NCI-H1436 treated with DMSO at 0.1 percent for 48 hours (cell line): ENCODE measurements at regions not wholly inside any gene's neighbourhood (a gene's known extent, or its start where the extent isn't known, plus 50 kb on each side); places are given as distances from the start of the nearest gene placed in this dataset.
"Not testable (repeated sequence)": the region's sequence is repeated elsewhere in the genome, so short reads cannot be mapped to it uniquely, and the experiment has no call there.

ENCODE experiments used
- DNase-seq: peaks from one replicate; lab custom pipeline; 2025; lab: John Stamatoyannopoulos, UW

DNA sequence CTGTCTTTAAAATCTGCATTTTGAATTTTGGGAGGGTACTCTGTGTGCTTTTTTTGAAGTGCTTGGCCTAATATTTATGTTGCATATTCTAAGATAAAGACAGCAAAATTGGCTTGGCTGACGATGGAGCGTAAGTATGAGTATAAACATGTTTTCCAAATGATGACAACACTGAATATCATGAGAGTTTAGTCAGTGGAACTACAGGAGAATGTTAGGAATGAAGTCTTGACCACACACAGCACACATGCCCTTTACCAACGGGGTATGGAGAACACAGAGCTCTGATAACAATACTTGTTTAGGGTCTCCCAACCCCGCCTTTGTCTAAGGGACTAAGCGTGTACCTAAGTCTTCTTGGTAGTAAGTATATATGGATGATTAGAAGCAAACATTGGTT, 253.9 kb upstream of the FZD8 start:
- DNase-seq = no peak

DNA sequence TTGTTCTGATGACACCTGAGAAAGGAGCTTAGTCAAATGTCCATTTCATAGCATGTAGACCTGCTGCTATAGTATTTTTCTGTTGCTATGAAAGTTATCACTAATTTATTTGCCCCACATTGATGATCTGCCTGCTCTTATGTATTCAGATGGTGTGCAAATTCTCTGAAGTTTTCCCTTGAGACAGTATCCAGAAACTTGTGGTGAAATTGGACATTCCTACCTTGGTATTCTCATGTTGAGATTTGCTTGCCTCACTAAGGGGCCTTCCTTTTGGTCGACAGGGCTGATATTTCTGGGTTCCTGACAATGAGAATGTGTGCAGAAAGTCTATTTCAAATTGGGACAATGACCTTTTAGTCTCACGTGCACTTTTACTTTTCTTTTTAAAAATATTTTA, 253.2 kb upstream of the FZD8 start:
- no peak for DNase-seq

DNA sequence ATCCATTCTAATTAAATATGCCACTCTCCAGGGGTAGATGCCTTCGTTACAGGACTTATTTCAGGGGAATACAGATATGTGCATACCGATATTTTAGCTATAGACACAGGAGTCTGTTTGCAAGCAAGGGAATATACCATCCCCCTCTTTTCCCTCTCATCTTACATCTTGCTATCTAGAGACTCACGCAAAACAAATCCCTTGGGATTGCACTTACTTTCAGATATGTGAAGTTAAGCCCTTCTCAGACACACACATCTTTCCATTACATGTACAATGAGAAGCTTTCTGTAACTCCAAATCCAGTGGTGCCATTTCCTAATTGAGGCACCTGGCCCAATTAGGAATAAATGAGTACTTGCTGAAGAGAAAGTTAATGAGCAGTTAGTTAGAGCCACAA, 250.4 kb upstream of the FZD8 start:
- no peak for DNase-seq

DNA sequence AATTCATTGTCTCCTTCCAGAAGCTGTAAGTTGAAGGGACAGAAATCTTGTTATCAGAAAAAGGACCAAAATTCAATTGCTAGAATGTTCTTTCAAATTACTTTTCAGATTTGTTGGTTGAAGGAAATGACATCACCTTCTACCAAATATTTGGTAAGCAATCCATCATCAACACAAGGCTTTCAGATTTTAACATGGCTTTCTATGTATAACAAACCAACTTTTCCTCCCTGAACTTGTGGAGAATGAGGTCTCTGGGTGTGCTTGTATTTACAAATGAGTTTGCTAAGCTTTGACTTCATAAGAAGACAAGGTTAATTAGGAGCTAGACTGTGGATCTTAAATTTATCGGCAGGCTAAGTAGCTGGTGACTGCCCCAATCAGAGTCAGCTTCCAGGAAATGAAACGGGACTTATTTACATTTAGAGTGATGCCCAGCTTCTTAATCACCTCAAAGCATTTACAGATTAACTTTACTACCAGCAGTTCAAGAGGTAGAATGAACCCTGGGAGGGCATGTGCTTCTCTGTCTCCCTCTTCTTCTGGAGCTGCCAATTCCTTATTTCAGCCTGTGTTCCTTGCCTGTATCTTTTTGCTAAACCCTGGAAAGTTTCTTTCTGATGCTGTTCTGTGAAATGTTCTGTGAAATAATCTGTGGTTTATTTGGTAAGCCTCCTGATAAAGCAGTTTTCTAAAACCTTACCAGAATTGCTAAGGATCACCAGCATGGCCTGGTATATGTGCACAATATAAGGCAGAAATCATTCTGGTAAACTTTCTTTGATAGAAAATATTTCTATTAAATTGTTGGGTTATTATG, 248.8 kb upstream of the FZD8 start:
- no peak for DNase-seq

DNA sequence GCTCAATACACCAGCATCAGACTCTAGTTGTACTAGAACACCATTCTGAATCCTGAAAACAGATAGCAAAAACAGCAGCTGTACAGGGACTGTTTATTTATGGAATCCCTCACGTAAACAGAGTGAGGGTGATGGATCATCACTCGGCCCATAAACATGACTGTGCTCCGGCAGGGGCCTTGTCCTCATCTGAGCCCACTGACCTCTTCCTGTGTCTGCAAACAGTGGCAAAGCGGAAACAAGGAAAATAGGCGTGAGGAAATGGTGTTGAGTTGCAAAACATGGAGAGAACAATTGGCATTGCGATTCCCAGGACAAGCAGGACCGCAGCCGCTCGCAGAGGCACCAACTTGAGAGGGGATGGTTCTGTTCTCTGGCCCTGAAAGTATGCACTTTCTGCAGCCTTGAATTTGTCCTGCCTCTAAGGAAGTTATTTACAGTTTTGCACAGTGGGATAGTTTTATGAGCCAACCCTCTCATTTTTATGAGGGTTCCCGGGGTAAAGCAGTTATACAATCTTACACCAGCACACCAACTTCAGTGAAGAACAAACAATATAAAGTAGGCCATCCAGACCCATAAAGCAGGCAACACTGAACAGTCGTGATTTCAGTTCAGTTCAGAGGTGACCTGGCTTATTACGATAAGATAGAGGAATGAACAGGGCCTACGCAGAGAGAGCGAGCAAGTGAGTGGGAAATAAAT, 248.0 kb upstream of the FZD8 start:
- no peak for DNase-seq

DNA sequence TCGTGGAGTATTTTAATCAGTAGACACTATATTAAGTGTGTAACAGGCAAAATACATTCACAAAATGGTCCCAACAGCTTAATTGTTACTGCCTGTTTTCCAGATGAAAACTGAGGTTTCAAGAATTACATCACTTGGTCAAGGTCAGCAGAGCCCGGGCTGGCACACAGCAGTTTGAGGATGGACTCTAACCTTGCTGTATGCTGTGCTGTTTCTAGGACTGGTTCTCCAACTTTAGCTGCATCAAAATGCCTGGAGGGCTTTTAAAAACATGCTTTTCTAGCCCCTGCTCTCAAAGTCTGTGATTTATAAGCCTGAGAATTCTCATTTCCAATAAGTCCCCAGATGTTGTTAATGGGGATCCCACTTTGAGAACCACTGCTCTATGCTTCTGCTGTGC, 247.1 kb upstream of the FZD8 start:
- DNase-seq = no peak

DNA sequence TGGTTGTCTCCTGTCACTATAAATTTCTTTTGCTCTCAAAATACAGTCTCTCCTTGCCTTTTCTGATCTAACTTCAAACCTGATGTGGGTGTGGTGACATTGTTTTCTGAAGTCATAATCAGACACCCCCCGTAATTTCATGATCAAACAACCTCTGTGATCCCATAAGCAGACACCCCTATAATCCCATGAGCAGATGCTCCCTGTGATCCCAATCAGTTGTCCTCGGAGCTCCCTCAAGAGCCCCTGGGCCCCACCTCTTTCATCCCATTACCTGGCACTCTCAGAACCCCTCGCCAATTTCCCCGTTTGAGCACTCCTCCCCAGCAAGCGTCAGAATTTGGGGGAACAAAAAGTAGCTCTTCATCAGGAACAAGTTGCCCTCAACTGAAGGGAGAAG, 246.3 kb upstream of the FZD8 start:
- no peak for DNase-seq

DNA sequence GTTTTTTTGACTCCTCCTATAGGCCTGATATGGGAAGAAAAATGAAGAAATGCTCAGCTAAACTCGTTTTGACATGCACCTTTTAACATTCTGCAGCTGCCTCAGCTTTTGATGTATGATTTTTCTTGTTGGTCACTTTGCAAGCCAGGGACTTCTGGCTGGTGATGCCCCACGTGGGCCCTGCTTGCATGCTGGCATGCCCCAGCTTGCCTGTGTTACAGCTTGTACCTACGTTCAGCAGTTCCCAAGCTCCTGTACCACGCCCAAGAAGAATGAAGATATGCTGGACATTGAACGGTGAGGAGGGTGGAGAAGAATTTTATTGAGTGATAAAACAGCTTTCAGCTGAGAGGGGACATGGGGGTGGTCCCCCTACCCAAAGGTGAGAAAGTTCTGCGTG, 245.6 kb upstream of the FZD8 start:
- DNase-seq = no peak

DNA sequence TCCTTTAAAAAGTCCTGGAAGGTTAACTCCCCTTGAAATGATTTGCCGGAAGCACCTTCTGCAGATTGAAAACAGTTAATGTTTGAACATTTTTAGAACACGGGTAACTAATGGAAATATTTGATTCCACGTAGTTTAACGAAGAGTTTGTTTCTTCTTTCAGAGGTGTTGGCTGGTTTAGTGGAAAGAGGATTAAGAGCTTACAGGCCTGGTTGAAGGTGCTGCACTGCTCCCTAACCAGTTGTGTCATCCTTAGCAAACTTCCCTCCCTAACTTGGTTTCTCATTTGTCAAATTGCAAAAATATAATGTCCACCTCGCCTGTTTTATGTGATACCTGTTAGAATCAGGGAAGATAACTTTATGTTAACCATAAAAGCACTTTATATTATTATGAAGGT, 243.0 kb upstream of the FZD8 start:
- DNase-seq = no peak

DNA sequence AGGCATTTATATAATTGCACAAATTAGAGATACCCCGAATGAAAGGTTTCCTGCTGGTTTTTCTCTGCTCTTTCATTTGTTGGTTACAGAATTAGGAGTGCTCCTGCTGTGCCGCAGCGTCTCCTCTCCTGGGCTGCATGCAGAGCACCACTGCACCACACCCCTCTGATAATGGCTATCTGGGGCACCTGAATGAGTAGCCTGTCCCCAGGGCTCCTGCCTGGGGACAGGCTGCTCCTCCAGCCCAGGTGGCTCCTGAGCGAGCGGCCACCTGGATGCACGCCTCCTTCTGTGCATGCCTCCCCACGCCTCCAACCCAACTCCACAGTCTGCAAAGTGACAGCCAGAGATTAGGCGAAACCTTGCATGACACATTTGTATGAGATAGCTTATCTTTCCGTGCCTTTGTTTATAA, 242.6 kb upstream of the FZD8 start:
- DNase-seq = no peak

DNA sequence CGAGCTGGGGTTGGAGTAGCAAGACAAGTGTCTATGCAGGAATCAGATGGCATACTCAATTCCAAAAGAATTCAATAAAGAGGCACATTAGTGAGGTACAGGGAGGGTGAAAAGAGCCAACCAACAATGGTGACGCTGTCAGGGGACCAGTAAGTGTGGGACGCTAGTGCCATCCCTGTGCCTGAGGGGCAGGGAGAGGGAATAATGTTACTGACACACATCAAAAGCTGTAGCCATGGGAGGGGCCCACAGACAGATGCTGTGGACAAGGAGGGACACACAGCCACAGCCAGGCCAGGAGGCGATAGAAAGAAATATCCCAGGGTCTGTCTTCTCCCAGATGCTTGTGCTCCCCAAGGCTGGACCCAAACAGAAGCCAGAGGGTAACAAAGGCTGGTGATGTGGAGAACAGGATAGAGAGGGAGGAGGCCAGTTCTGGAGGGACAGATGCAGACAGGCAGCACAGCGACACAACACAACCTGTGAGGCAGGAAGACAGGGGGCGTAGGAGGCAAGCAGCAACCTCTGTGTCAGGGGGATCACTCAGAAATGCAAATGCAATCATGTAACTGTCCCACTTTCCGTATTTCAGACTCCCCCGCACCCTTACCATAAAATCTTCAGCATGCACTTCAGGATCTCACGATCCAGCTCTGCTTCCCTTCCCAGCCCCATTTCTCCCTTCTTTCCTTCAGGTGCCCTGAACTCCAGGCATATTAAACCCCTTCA, 240.5 kb upstream of the FZD8 start:
- DNase-seq = no peak

DNA sequence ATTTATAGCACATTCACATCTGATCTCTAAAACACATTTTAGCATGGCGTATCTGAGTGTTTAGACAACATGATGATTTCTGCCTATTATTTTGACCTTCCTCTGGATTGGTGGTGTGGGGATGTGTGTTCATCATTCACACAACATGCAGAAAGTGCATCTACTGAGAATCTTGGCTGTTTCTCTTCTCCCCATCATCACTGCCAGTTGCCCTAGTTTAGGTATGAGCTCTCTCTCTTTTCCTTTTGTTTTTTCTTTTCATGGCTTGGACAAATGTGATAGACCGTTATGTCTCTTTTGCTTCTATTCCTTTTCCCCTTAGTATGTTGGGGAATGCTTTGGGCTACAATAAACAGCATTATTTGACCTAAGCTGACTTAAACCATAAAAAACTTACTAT, 239.2 kb upstream of the FZD8 start:
- no peak for DNase-seq

DNA sequence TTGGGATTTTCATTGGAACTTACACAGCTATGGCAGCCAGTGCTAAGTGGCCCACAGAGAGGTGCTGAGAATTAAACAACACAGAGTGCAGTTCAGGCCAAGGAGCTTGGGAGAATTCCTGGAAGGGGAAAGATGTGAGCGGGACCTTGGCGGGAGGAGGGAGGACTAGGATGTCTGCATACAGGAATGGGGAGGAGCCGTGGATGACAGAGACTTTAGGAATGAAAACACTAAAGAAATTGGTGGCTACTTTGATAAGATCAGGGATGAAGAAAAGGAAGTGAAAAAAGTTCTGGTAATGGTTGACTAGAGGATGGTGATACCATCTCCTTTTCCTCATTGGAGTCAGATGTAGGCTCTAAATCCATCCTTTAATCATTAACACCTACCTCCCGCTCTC, 234.2 kb upstream of the FZD8 start:
- DNase-seq = no peak

DNA sequence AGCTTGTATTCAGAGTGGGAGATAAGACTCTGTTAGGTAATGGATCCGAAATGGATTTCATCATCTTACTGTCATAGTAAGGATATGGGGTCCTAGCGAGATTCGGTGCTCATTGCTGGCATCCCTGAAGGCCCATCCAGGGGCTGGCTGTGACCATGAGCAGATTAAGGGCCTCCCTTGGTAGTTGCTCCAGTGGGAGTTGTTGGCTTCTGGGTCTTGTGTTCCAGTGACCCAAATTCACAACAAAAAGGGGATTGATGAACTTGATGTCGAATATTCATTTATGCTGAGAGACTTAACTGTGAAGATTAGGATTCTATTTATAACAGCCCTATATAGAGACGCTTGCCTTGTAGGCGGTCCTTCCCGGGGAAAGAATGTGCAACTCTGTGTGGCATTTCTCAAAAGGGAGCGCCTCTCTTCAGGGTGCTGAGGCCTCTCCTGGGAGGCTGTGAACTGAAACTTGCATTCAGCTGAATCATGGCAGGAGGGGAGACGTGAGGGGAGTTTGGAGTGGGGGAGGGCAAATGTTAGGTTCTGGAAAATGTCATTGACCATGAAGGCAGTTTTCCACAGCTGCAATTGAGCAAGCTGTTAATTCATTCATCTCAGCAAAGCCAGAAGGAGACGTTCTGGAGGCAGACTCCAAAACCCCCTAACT, 233.1 kb upstream of the FZD8 start:
- no peak for DNase-seq

DNA sequence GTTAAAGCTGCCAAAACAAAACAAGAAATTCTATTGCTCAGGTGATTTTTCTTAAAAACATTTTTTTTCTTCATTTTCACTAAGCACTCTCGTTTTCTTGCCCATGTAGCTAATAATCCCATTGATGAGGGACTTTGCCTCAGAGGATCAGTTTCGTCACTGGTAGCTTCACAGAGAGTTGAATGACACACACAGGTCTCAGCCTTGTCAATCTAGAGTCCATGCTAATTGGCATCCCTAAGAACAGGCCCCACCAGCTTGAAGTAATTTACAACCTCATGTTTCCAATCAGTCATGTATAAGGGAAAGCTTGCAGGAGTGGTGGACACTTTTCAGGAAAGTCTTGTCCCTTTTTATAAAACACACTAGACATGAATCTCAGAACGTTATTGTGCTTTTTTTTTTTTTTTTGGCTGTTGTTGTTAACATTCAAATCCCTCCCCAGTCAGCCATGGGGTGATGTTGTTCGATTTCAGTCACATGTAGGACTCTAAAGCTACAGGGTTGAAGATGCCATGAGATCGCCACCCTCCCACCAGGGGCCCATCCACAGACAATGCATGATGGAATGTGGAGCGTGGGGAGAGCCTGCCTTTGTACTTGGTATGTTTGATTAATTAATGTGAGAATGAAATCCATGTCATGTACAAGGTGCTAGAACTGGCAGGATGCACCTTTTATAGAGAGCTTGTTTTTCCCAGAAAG, 232.4 kb upstream of the FZD8 start:
- DNase-seq = no peak

DNA sequence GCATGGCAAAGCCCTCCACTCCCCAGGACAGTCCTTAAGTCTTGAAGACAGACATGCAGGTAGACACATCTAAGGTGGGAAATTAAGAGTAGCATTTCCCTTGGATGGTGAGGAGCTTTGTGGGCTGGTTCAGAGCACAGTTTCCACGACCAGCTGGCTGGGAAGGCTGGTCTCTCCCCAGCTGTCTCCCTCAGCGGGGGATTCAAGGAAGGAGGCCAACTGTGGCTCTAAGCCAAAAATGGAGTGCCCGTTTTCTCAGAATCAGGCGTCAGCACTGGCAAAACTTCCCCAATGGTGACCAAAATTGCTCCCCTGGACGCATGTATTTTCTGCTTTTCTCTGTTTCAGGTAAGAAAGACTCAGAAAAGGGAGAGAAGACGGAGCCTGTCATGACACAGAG, 230.6 kb upstream of the FZD8 start:
- DNase-seq = no peak

DNA sequence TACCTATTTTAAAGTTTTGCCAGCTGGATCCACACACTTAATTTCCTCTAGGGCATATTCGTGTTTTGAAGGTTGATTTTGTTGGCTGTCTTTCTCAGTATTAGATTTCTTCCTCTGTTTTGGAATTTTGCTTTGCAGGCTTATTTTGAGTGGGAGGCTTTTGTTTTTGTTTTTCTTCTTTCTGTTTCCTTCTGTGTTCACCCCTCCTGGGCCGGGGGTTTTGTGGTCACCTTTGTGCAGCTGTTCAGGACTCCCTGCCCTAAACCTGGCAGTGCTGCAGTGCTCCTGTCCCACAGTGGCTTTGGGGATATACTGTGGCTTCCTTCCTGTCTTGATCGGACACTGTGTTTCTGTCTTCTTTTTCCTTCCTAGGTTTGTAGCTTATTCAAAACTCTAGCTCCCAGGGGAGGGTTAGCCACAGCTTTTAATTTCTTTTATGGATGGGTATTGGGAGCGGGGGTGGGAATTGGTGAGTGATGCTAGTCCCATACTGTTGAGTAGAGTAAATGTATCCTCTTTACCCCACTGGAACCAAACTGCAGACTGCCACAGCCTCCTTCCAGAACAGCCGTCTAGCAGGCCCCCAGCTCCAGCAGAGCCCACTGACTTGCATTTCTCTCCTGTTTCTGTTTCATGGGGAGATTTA, 228.7 kb upstream of the FZD8 start:
- DNase-seq = no peak

DNA sequence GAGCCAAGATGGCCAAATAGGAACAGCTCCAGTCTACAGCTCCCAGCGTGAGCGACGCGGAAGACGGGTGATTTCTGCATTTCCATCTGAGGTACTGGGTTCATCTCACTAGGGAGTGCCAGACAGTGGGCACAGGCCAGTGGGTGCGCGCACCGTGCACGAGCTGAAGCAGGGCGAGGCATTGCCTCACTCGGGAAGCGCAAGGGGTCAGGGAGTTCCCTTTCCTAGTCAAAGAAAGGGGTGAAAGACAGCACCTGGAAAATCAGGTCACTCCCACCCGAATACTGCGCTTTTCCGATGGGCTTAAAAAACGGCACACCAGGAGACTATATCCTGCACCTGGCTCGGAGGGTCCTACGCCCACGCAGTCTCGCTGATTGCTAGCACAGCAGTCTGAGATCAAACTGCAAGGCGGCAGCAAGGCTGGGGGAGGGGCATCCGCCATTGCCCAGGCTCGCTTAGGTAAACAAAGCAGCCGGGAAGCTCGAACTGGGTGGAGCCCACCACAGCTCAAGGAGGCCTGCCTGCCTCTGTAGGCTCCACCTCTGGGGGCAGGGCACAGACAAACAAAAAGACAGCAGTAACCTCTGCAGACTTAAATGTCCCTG, 216.7 kb upstream of the FZD8 start:
- DNase-seq = not testable (repeated sequence)

DNA sequence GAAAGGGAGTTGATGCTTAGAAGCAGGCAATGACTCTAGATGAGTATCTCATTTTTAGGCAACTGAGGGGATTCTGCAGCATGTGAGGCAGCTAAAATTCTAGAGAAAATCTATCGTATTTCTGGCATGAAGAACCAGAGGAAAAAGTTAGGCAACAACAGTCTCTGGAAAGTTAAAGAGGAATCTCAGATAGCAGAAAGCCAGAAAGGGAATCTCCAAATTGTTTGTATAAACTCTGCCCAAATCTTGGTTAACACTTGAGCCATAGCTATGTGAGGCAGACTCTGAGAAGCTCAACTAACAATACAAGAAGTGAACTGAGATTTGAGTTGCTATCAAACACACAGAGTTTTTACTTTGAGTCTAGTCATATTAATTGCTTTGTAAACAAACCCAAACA, 215.8 kb upstream of the FZD8 start:
- DNase-seq = no peak

DNA sequence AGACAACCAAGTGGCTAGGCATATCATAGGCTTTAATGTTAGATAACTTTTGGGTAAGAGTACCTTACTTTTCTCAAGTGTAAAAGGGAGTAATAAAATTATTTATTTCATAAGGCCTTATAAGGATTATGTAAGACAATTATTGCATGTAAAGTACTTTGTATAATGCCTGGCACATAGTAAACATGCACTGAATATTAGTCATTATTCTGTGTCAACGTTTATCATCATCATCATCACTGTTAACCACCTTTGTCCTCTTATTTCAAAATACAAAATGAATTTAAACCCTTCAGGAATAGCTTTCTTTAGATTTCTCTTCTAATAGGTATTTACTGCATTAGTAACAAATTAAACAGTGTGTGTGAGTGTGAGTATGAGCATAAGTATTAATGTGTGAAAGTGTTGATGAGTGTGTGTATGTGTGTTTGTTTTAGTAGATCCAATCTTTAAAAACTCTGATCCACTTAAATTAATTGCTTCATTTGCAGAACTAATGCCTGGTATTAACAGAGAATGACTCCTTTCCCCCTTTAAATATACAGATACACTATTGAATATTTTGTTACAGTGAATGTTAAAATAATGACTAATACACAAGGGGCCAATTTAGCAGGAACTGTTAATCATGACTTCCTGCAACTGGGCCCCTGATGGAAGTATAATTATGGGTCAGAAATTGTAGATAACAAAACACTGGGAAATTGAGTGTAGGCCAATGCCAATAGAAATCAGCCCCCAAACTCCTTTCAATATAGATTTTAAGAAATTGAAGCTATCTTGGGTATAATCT, 213.3 kb upstream of the FZD8 start:
- DNase-seq = no peak
